GM21528 (cell line): ENCODE measurements at regions not wholly inside any gene's neighbourhood (a gene's known extent, or its start where the extent isn't known, plus 50 kb on each side); places are given as distances from the start of the nearest gene placed in this dataset.
"Not testable (repeated sequence)": the region's sequence is repeated elsewhere in the genome, so short reads cannot be mapped to it uniquely, and the experiment has no call there.

Experiments used
- ATAC-seq: cut with Tn5 transposase; IDR thresholded peaks from one replicate; pipeline ENCODE4 v1.9.1; 2021; ENCODE audit warnings: mild to moderate bottlenecking, moderate library complexity; ENCODE audit not compliant: unreplicated experiment, low FRiP score

DNA sequence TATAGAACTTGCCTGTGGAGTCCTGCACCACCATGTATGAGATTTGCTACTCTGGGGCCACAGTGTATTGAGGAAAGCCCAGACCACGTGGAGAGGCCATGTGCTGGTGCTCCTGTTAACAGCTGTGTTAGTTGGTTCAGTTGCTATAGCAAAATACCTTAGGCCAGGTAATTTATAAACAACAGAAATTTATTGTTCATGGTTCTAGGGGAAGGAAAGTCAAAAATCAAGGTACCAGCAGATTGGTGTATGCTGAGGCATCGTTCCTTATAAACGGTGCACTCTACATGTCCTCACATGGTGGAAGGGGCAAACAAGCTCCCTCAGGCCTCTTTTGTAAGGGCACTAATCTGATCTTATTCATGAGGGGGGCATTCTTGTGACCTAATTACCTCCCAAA, 135.9 kb upstream of the FOXN2 start:
- no peak for ATAC-seq

DNA sequence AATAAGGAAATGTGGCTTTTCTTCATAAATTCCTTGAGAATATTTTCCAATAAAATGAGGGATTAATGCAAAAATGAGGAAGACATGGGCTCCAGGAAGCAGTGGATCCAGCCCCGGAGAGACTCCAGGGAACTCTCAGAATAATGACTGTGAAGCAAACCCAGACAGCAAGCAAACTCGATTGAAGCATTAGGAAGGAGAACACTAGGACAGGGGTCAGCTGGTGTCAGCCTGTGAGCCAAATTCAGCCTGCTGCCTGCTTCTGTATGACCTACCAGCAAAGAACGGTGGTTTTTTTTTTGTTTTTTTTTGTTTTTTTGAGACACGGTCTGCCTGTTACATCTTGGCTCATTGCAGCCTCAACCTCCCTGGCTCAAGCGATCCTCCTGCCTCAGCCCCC, 133.9 kb upstream of the FOXN2 start:
- no peak for ATAC-seq

DNA sequence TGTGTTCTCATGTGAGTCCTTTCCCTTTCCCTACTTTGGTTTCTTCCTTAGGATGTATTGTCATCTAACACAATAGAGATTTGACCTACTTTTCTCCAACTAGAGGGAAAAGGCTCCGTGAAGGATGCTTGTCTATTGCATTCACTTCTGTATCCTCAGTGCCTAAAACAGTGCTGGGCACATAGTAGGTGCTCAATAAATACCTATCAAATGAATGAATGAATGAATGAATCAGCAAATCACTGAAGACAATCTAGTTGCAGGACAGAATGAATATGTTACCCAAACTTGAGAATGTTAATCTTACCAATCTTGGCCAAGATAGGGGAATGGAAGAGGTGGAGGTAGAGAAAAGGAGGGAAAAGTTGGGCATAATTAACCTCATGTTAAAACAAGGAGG, 131.2 kb upstream of the FOXN2 start:
- no peak for ATAC-seq

DNA sequence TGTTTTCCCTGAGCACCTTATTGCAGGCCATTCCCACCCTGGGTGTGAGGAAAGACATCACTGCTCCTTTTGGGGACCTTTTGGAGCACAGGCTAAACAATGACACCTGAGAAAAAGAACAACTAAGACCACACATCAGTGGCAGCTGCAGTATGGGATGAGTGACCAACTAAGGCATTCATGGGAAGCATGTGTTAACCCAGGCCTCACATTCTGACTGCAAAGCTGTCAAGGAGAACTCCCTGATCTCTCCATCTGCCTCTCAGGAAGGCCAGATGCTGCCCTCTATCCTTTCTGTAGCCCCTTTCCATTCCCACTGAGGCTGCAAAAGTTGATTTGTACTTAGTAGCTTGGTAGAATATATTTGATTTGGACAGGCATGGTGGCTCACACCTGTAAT, 130.5 kb upstream of the FOXN2 start:
- ATAC-seq = no peak

DNA sequence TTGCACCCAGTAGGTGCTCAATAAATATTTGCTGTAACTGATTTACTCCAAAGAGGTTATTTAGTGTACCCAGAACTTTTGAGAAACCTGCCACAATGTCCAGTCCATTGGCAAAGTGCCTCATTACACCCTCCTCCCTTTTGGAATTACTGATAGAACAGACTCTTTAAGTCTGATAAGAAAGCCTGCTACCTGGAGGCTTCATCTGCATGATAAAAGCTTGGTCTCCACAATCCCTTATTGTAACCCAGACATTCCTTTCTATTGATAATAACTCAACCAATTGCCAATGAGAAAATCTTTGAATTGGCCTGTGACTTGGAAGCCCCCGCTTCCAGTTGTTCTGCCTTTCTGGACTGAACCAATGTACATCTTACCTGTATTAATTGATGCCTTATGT, 127.0 kb upstream of the FOXN2 start:
- ATAC-seq = no peak

DNA sequence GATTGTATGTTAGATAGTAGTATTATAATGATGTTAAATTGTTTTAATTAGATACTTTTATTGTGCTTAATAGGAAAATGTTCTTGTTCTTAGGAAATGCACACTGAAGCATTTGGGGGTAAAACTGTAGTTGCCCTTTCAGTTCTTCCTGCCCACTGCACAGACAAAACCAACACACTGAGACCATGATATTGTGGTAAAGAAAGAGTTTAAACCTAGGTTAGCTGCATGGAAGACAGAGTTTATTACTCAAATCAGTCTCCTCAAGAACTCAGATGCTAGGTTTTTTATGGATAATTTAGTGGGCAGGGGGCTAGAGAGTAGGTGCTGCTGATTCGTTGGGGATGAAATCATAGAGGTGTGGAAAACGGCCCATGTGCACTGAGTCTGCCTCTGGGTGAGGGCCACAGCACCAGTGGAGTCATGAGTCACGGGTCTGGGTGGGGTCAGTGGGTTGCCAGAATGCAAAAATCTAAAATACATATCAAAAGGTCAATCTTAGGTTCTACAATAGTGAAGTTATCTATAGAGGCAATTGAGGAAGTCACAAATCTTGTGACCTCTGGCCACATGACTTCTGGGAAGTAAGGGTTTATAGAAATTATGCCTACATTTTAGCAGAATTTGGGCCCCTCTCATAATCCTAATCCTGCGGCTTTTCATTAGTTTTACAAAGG, 124.8 kb upstream of the FOXN2 start:
- ATAC-seq = no peak

DNA sequence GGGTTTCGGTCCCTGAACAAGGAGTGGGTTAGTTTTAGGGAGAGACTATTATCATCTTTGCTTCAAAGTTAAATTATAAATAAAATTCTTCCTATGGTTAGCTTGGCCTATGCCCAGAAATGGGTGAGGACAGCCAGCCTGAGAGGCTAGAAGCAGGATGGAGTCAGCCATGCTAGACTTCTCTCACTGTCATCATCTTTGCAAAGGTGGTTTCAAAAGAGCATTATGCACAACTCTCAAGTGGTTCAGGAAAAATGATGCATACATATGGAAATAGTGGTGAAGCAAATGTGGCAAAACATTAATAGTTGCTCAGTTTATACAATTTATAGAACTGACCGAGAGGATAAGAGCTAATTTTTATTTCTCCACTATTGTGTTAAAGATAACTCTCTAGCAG, 124.3 kb upstream of the FOXN2 start:
- ATAC-seq = no peak

DNA sequence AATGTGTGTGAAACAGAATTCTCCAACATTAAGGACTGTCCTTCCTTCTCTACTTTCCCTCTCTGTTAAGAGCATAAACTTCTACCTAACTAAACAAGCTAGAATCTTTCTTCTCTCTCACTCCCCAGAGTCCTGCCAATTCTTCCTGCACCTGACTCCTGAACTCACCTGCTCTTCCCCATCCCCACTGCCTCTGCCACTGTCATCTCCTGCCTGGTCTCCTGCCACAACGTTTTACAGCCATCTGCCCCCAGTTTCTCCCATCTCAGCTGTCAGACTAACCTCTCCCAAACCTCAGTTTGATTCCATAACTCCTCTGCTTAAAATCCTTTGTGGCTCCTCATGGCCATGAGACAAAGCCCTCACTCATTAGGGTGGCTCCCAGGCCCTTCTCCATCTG, 119.8 kb upstream of the FOXN2 start:
- ATAC-seq = no peak

DNA sequence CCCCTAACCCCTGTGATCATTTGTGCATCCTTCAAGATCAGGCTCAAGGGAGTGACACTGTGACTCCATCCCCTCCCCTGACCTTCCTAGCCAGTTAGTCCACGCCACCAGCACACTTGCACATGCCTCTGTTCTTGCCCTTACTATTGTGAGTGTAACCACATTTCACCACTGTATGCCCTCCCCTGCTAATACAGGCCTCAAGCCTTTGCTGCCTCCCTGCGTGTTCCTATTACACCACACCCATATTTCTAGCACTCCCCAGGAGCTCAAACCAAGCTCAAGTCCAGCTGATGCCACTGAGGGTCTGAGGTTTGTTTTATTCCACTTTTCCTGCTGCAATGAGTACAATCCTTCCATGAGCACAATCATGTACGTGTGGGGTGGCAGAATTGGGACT, 119.3 kb upstream of the FOXN2 start:
- ATAC-seq = no peak

DNA sequence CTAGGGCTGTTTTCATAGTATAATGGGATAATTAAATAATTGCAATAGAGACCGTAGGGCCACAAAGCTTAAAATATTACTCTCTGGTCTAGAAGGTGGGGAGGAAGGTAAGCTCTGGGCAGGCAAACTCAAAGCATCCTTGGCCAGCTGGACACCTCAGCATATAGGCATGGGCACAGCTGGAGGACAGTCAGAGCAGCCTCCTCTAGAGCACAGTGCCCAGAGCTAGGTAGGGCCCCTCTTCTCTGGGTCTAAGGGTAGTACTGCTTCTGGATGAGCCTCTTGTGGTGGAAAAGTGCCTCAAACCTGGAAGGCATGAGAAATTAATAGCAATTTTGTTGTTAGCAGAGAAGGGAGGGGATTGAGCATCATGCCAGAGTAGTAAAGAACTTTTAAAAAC, 116.9 kb upstream of the FOXN2 start:
- no peak for ATAC-seq

DNA sequence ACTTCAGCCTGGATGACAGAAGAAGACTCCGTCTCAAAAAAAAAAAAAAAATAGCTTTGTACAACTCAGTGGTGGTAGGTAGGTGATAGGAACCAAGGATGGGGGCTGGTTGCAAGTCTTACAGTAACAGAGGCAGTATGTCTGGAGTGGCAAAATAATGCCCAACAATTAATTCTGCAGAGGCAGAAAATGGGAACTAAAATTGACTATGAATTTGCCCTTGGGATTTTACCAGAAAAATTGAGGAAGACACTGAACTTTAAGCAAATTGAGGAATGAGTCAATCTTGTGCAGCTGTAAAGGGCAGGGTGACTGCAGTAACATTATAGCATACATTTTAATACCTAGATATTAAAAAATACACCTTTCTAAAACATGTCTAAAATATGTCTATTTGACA, 116.1 kb upstream of the FOXN2 start:
- ATAC-seq = no peak

DNA sequence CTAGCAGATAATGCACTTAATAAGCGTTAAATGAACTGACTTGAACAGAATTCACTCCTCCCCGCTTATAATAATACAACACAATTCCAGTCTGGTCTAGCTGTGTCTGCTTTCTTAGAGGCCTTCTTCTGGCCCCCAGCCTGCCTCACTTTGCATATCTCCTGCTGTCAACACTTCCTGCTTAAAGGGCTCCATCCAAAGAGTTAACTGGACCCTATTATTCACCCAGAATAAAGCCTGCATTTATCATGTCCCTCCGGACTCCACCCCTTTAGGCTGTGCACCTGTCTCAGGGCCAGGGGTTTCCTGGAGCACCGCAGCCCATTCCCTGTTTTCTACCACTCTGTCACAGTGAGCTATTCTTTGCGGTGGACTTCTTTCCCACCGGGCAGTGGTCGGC, 115.4 kb upstream of the FOXN2 start:
- no peak for ATAC-seq

DNA sequence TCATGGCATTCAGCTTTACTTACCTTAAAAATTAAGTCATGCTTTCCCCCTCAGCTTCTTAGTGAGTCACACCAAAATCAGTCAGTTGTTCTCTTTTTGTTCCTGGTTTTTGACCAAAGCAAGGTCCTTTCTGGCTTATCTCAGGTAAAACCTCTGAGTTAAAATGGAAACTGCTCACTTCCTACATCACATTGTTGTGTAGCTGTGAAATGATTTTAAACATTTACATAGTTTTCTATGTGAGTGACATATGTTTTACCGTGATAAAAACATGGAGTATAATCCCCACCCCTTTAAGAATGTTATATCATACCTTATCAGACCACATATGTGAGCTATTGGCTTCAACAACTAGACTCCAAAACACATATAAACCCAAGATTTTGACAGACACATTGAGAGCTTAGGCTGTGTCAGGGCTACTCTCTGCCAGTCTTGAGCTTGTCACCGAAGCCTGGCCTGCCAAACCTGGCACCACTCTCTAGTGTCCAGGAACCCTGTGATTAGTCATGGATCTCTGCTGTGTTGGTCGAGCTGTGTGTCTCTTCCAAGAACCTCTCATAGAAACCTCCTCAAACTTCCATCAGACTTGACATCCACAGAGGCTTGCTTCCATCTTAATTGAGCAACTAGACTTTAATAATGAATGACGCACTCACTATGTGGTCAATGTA, 113.7 kb upstream of the FOXN2 start:
- no peak for ATAC-seq

DNA sequence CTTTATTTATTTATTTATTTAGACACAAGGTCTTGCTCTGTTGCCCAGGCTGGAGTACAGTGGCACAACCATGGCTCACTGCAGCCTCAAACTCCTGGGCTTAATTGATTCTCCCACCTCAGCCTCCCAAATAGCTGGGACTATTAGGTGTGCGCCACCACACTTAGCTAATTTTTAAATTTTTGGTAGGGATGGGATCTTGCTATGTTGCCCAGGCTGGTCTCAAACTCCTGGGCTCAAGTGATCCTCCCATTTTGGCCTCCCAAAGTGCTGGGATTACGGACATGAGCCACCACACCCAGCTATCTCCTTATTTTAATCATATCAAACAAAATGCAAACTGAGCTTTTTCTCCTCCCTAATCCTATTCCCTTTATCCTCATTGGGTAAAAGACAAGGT, 113.0 kb upstream of the FOXN2 start:
- not testable (repeated sequence) for ATAC-seq

DNA sequence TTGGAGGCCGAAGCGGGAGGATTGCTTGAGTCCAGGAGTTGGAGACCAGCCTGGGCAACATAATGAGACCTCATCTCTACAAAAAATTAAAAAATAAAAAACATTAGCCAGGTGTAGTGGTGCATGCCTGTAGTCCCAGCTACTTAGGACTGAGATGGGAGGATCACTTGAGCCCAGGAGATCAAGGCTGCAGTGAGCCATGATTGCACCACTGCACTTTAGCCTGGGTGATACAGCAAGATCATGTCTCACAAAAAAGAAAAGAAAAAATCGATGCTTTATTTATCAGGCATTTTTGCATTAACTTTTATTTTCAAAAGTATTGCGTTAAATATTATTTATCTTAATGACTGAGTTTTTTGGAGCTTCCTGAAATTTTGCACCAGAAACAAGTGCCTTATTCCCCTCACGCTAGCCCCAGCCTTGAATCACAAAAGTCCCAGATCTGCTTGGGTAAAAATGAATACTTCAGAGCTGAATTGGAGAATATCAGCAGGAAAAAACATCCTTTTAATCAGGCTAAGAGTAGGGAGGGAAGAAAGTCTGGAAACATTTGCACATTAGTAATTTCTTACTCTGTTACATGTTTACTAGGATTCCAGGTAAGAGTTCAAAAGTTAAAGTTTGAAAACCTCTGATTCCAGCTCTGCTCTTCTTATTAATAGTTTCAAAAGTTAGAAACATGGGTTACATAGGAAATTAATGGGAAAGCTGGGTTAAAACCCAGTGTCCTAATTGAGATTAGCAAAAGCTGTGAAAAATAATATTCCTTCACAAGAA, 111.4 kb upstream of the FOXN2 start:
- ATAC-seq = no peak

DNA sequence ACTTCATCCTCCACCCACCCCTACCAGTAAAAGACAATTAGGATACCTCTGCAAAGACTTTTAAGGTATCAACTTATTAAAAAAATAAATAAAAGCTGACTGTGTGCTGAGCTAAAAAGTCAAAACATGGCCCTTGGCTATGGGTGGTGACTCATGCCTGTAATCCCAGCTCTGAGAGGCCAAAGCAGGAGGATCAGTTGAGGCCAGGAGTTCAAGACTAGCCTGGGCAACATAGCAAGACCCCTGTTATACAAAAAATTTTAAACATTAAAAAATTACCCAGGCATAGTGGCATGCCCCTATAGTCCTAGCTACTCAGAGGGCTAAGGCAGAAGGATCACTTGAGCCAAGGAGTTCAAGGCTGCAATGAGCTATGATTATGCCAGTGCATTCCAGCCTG, 110.8 kb upstream of the FOXN2 start:
- ATAC-seq = no peak

DNA sequence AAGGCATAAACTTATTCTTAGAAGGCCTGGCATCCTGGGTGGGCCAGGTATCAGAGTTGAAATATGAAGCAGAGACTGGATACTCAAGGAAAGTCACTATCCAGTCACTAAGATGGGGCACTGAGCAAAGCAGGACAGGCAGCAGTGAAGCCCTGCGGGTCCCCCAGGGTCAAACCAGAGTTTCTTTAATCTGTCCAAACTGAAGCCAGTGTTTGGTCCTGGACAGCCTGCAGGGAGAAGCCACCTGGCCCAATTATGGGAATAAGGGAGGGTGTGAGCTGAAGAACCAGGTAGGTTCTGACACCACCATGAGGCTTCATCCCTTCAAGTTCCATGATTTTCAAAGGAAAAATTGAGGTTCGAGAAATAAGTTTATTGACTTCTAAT, 109.7 kb upstream of the FOXN2 start:
- no peak for ATAC-seq

DNA sequence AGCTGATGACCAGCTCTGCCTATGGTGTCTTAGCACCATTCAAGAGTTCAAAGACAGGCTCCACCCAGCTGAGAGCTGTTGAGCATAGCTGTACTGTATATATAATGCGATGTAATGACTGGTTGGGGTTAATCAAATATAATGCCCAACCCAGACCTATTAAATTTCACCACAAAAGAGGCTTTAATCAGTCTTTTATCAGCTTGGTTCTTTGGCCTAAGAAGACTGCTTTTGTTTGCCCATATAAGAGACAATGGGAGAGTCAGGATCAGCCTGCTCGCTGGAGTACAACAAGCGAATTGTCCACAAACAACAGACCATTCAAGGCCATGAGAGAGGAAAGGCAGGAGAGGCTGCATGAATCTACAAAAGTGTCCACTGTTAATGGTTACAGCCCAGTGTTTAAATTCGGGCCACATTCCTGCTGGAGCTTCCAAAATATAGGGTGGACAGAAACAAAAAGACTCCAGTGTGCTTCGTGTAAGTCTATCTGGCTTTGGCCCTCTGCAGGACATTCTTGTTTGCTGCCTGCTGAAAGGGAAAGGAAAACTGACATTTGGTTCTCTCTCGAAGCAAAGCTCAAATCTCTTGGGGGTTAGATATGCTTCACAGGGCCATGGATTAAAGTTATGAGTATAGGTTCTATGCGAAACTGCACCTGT, 109.2 kb upstream of the FOXN2 start:
- ATAC-seq = no peak

DNA sequence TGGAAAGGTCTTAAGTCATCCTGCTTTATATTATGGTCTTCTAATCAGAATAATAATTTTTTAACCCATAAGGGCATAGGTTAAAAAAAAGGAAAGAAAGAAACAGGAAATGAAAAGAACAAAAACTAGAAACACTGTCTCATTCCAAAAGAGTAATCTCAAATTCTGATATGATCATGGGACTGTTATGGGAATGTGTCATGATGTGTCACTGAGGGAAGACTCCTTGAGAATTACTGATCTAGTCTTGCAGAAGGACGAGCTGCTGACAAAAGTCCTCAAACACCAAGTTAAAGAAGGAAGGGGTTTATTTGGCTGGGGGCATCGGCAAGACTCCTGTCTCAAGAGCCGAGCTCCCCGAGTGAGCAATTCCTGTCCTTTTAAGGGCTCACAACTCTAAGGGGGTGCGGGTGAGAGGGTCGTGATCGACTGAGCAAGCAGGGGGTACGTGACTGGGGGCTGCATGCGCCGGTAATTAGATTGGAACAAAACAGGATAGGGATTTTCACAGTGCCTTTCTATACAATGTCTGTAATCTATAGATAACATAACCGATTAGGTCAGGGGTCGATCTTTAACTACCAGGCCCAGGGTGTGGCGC, 108.3 kb upstream of the FOXN2 start:
- not testable (repeated sequence) for ATAC-seq

DNA sequence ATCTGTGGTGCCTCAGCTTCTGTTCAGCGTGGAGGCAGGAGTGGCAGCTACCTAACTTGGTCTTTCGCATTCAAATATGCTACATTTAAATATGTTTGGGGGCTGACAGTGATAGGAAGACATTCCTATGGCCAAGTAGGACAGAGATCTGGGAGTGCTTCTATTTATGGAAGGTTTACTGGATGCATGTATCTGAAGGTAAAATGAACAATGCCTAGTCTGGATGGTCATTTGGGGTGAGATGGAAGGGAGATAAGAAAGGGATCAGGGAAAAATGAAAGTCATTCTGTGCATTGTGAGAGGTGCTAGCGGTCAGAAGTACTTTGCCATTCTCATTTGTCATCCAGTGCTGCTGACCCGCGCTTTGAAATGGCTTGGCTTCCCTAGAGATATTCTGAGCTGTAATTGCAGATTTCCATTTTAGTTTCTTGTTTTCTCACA, 107.3 kb upstream of the FOXN2 start:
- no peak for ATAC-seq

DNA sequence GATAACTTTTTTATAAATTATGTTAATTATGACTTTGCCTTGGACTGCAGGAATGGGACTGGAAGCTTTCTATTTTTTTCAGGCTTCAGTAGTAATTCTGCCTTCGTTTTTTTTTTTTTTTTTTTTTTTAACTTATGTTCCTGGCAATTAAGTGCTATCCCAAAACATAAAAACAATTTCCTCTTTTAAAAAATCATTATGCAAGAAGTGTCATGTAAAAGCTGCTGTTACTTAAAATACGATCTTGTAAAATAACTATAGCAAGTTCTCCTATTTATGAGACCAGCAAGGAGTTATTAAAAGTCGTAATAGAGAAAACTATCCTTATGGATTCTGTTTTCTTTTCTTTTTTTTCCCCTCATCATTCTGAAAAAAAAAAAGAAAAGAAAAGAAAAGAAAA, 106.6 kb upstream of the FOXN2 start:
- ATAC-seq = no peak
